Activated CD8-positive, alpha-beta memory T cell treated with anti-CD3 and anti-CD28 coated beads for 36 hours (primary cell): ENCODE measurements at regions not wholly inside any gene's neighbourhood (a gene's known extent, or its start where the extent isn't known, plus 50 kb on each side); places are given as distances from the start of the nearest gene placed in this dataset.
"Not testable (repeated sequence)": the region's sequence is repeated elsewhere in the genome, so short reads cannot be mapped to it uniquely, and the experiment has no call there.

ENCODE experiments used
- CTCF ChIA-PET: fragments of 350-600 bp; sonication (Branson Sonifier 250); formaldehyde crosslinking; loops from one replicate; lab custom pipeline; 2021; ENCODE audit warnings: antibody characterized with exemption; lab: Charles Lee
- POLR2A ChIA-PET: fragments of 350-600 bp; sonication (Branson Sonifier 250); formaldehyde crosslinking; loops from one replicate; lab custom pipeline; 2021; ENCODE audit warnings: antibody characterized with exemption; lab: Charles Lee

DNA sequence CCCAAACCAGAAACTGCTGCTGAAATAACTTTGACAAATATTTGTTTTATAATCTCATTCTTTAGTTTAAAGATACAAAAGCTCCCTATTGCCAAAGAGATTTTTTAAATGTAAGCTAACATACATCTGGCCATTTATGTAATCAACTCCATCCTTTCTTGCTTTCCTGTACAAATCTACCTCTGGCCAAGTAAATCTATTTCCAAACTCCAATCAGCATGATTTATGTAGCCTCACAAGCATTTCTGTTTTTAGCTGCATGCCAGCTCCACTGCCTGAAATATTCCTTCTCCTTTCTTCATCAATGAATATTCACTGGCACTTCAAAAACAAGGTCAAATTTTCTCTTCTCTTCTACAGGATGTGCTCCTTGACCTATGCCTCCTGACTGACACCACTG is 80.0 kb downstream of the SHOX2 start:
- POLR2A ChIA-PET = interaction anchor here (0.6 kb wide), 1 partner anchor 288 kb away, joined by 4 read pairs; no protein-coding TSS in a partner anchor
- CTCF ChIA-PET = no interaction called here

DNA sequence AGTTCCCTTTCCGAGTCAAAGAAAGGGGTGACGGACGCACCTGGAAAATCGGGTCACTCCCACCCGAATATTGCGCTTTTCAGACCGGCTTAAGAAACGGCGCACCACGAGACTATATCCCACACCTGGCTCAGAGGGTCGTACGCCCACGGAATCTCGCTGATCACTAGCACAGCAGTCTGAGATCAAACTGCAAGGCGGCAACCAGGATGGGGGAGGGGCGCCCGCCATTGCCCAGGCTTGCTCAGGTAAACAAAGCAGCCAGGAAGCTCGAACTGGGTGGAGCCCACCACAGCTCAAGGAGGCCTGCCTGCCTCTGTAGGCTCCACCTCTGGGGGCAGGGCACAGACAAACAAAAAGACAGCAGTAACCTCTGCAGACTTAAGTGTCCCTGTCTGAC is 86.3 kb downstream of the SHOX2 start:
- CTCF ChIA-PET, POLR2A ChIA-PET: not testable (repeated sequence)

DNA sequence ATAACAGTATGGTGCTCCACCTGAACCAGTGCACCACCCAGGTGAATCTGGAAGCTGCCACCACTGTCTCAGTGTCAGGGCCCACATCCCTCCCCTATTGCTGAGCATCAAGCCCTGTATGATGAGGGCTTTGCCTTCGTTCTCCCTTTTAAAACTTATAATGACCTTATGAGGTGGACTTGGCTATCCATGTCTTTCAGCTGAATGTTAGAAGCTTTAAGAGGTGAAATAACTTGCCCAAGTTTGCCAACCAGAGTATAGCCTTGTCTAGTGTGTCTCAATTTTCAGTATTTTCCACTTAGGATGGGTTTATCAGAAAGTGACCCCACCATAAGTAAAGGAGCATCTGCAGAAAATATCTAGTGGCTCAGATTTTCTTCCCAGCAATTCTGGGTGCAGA is 87.8 kb downstream of the SHOX2 start:
- ChIA-PET CTCF (no interaction called here), POLR2A (no interaction called here)

DNA sequence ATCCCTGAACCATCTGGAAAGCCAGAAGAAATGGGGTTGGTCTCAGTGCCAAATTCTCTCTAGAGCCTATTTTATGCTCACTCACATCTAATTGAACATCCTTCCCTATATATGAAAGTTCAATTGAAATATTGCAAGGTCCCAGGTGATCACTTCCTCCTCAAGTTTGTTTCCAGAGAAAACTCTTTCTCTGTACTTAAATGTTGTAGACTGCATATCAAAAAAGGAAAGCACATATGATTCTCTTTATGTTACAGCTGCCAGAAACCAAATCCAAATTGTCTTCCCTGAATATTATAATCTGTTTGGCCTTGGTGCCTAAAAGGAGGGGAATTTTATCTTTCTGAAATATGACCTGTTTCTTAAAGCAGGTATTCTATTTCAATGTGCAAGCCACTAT is 93.3 kb downstream of the SHOX2 start:
- ChIA-PET CTCF (no interaction called here), POLR2A (no interaction called here)

DNA sequence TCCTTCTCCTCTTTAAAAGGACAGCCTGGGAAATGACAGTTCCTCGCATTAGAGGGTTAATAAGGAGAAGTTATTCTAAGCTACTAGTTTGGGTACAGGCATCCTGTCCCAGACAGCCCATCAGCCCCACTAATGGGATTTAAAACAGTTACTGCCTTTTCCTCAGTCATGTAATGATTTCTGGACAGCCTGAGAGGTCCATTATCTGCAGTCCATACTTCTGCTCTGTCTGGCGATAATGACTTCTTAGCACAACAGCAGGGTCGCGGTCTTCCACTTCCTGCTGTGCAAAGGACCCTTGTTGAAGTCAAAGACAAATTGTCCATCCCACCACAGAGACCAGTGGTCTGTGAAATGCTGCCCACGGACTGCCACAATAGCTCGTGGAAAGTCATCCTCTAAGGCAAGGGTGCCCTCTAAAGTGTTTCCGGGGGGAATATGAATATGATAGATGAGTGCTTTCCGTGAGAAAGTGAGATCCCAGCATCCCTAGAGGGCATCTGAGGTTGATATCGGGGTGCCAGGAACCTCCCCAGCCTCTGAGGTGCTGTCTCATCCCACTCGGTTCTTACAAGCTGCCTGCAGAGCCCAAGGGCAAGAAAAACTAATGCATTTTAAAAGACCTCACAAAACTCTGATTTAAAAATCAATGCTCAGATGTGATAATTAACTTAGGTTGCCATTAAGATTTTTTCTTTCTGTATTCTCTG is 100.7 kb downstream of the SHOX2 start:
- ChIA-PET CTCF (no interaction called here), POLR2A (no interaction called here)

DNA sequence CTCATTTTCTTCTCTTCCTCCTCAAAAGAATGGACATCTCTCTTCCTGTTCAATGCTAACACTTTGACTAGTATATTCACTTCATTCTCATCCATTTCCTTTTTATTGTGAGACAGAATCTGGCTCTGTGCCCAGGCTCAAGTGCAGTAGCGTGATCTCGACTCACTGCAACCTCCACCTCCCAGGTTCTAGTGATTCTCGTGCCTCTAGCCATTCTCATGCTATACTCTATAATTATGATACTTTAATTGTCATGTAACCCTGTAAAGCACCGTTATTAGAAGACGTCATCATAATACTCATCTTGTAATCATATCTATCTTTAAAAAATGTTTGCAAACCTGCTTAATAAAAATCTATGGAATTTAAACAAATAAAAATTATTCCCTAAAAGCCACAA is 107.0 kb downstream of the SHOX2 start:
- CTCF ChIA-PET = no interaction called here
- POLR2A ChIA-PET = no interaction called here

DNA sequence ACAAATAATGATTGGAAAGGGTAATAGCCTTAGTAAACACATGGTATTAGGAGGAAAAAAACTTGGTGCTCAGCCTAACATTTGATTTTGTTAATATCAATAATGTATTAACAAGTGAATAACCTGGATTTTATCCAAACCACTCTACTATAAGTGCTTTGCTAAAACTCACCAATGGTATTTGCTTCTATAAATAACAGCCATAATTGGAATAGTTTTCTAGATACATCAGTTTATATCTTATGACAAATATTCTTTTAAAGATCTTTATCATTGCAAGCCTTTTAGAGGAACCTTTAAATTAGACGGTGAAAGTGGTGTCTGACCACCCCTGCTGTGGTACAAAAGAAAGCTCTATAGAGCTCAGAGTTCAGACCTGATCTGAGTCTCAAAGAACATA is 123.9 kb downstream of the SHOX2 start:
- ChIA-PET CTCF (no interaction called here), POLR2A (no interaction called here)

DNA sequence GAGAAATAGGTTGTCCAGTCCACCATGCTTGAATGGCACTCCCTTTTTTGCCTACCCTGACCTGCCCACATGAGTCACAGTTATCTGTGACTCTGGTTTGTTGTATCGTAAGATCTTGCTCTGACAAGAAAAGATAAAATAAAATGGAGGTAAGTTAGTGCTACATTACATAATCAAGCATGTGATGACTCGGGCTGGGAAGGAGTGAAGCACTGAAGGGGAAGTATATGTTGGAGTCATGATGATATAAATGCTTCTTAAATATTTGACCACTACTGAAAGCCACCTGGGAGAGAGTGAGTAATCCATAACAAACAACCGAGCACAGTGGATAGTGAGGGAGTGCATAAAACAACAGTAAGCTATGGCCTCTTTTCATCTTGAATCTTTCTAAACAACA is 124.4 kb downstream of the SHOX2 start:
- CTCF ChIA-PET = no interaction called here
- POLR2A ChIA-PET = no interaction called here

DNA sequence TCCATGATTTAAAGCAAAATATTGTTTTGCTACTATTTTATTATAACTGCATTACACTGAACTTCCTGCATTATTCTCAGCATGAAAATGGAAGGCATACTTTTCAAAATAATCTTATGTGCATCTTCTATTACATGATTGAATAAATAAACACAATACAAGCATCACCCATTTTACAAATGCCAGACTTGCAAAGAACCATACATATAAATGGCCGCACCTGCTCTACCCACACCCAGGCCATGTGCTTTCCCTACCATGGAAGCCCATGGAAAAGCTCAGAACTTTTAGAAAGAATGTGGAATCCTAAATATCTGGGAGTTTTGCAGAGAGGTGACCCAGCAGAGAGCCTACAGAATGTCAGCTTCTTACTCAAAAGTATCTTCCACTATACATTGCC is 127.2 kb downstream of the SHOX2 start:
- ChIA-PET POLR2A (no interaction called here), CTCF (interaction anchor here (0.5 kb wide), 1 partner anchor 19 kb away, joined by 3 read pairs; no protein-coding TSS in a partner anchor)

DNA sequence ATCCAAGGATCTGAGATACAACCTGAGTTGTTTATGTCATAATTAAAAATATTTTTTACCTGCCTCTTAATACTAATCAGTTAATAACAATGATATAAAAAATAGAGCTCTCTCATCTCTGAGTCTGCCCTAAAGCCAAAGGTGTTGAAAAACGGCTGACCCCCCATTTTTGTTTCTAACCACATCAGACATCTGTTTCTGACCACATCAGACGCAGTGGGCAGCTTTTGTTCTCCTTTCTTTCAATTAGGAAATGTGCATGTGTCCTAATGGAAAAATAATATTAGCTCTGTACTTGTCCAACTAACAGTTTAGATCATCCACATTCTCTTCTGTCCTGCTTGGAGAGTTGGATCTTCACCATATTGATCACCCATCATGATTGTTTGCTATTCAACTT is 144.6 kb downstream of the SHOX2 start:
- ChIA-PET POLR2A (no interaction called here), CTCF (no interaction called here)

DNA sequence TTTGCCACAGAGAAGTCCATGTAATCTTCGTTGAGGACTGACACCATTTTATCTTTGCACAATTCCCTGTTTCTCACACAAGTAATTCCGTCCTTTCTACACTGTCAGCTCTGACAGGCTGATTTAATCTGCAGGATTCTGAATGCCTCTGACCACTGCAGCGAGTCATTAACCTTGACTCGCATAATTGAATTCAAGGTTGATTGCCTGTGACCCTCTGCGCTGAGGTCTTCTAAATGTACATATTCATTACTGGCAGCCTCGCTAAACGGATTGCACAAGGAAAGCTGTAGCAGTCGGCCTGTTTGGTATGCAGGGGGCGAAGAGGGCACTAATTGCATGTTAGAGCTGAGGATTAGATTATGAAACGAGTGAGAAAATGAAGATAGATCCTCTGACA is 147.8 kb downstream of the SHOX2 start:
- CTCF ChIA-PET = no interaction called here
- POLR2A ChIA-PET = no interaction called here

DNA sequence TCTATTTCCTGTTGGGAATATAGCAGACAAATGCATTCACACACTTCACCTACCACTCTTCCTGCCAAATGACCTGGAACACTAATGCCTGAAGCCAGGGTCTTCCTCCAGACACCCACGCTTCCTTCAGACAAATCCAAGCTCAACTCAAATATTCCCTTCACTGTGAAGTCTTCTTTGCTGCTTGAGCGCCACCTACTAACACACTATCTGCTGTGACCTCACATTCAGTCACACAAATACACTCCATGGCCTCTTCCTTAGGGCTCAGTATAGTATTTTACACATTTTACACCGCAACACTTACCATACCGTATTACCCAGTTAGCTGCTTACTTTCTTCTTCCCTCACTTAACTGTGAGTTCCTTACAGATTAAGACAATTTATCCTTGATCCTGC is 149.4 kb downstream of the SHOX2 start:
- CTCF ChIA-PET = no interaction called here
- POLR2A ChIA-PET = no interaction called here

DNA sequence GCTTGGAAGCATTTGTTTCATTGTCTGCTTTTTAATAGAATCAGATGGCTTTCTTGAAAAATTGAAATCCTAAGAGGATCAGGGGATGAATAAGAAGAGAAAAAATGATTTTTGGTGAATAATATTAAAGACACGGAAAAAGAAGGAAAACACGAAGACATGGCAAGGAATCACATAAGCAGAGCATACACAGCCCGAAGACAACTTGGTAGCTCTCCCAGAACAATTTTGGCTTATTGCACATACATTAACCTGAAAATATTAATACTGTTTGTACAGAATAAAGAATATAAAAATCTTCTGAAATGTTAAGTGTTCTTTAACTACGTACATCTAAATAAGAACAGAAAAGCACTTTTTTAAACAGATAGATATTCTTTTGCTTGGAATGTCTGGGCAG is 150.0 kb downstream of the SHOX2 start:
- POLR2A ChIA-PET = no interaction called here

DNA sequence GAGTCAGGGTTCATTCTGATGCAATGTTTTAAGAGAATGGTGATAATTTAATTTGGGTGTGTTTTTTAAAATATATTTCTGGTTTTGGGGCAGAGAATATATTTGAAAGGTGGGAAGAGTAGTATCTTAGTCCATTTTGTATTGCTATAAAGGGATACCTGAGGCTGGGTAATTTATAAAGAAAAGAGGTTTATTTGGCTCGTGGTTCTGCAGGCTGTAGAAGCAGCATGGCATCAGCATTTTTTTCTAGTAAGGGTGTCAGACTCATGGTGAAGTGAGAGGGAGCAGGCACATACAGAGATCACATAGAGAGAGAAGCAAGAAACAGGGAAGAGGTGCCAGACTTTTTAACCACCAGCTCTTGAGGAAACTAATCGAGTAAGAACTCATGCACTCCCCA is 152.7 kb downstream of the SHOX2 start:
- ChIA-PET POLR2A (no interaction called here), CTCF (no interaction called here)

More for the DNA sequence above, 150.0 kb downstream of the SHOX2 start:
- CTCF ChIA-PET = no interaction called here

DNA sequence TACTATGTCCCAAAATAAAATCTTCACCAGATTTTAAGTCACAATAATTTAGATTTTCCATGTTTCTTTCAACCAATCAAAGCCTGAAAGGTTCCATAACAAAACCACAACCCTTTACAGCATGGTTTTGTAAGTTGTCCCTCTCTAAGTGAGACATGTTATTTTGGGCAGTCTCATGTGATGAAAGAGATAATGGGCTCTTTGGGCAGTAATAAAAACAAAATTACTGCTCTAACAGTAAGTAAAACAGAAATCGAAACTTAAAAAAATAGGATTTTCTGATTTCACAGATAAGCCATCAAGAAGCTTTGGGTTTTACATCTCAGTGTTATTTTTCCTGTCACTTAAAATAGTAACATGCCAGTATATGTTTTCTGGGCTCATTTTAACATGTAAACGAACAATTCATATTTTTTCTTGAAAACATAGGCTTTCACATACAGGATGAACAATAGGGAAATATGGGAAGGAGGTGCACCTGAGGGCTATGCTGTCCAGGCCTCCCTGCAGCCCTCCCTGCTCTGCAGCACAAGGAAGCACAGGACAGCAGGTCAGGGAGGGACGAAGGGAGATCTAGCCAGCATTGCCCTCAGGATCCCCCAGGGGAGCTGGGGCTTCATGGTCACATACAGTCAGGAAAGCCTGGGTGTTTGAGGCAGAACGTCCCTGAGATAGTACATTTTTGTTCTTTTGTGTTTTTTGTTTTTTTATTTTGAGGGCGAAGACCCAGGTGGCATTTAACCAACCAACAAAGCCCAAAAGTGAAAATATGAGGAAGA is 157.4 kb downstream of the SHOX2 start:
- CTCF ChIA-PET = no interaction called here
- POLR2A ChIA-PET = no interaction called here

DNA sequence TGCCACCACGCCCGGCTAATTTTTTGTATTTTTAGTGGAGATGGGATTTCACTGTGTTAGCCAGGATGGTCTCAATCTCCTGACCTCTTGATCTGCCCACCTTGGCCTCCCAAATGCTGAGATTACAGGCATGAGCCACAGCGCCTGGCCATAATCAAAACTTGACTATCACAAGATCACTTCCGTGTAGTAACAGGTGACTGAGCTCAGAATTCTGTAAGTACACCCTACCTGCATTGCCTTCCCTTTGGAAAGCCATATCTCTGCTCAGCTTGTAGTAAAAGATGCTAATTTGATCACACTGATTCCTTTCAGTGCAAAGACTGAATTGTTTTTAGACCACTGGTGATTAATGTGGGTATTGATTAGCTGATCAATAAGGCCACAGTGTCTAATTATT is 167.1 kb downstream of the SHOX2 start:
- ChIA-PET CTCF (no interaction called here), POLR2A (no interaction called here)

DNA sequence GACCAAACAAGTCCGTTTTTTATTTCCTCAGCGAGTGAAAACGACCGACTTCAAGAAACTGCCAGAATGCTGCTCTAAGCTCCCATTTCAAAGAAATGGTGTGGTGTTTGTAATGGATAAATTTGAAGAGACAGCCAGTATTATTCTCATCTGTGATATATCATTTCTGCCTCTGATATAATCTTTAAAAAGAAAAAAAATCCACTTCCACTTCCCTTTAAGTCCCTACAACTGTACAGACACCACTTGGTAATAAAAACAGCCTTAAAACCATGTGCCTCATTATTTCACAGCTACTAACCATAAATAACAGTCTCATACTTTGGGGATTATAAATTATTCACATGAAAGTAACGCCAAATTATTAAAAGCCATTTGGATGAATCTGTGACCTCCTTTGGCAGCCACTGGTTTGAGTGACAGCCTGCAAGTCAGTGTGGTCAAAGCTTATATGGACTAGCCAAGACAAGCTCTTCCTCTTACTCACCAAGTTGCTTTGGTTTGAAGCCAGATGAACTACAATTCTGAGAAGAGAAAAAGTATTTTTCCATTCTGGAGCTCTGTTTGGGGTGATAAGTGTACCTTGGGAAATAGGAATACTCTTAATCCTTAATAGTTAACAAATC is 168.0 kb downstream of the SHOX2 start:
- CTCF ChIA-PET = no interaction called here
- POLR2A ChIA-PET = no interaction called here

DNA sequence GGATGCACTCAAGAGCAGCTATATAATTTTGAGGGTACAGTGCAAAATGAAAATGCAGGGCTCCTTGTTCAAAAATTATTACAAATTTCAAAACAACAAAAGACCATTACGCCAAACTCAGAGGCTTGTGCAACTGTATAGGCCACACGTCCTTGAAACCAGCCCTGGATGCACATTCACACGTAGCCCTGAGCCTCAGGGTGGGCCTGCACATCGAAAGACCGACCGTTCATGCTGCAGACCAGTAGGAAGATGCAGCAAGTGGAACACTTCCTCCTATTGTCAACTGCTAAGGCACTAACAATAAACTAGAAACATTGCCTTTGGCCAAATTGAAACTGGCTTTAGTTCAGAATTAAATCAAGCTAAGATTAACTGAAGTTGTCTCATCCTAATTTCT is 174.7 kb downstream of the SHOX2 start:
- CTCF ChIA-PET = no interaction called here
- POLR2A ChIA-PET = no interaction called here

DNA sequence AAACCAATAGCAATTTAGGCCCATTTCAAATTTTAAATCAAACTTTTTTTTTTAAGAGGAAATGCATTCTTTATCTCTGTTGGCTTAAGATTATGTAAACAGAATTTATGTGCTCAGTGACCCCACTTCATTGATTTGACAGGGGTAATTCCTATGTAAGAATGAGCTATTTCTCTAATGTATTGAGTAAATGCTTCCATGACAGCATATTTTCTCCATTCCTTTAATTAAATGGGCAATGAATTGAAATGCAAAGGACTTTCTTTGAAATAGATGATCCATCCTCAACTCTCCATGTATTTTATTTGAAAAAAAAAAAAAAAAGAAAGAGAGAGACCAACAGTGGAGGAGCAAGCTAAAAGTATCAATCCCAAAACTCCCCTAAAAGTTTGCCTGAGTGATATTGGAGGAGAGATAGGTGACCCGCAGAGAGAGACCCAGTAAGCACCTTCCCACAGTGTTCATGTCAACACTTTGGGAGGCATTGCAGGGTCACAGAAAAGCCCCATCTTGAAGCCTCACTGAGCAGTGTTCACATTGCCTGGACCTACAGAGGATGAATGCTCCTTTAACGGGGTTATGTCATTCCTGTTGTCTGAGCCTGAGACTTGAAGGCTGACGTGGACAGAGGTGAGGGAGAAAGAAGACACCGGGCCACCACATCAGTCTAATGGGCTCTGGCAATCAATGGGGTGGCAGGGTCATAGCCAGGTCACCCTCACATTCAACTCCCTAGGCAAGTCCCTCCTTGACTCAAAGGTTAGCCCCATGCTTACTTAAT is 176.0 kb downstream of the SHOX2 start:
- CTCF ChIA-PET = no interaction called here
- POLR2A ChIA-PET = no interaction called here

DNA sequence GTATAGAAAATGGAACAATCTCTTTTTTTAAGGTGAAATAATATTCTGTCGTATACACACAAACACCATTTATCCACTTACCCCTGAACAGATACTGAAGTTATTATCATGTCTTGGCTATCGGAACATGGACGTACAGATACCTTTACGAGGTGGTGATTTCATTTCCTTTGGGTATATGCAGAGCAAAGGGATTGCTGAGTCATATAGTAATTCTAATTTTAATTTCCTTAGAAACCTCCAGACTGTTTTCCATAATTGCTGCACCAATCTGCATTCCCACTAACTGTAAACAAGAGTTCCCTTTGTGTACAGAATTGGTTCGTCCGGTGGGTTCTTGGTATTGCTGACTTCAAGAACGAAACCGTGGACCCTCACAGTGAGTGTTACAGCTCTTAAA is 179.4 kb downstream of the SHOX2 start:
- ChIA-PET CTCF (no interaction called here), POLR2A (no interaction called here)
